ENCODE measurements at regions not wholly inside any gene's neighbourhood (a gene's known extent, or its start where the extent isn't known, plus 50 kb on each side); places are given as distances from the start of the nearest gene placed in this dataset.
"Not testable (repeated sequence)": the region's sequence is repeated elsewhere in the genome, so short reads cannot be mapped to it uniquely, and the experiment has no call there.

DNA sequence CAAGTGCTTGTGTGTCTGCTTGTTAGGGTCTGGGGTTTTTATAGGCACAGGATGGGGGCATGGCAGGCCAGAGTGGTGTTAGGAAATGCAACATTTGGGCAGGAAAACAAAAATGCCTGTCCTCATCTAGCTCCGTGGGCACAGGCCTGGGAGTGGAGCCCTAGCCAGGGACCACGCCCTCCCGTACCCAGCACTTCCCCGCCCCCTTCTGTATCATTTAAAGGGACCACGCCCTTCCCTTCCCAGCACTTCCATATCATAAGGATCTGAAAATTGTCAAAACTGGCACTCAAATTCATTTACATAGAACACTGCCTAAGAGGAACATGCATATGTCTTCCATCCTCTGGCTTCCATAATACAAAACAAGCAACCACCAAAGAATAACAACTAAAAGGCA lies 185.8 kb downstream of the B3GLCT start:
- DNase-seq (no peak), ATAC-seq (no peak)
- H3K27ac Mint-ChIP-seq = no peak overlapping the region
- H3K36me3 Mint-ChIP-seq = no peaks in the 10 kb centered on the region
- H3K4me3 Mint-ChIP-seq = no peak overlapping the region
- H3K27me3 Mint-ChIP-seq = peaks cover 0 to 6% (median 2%) of the 10 kb centered on the region in 5 donors
- POLR2A ChIA-PET = no interaction called here
- H3K4me1 Mint-ChIP-seq = no peaks in the 10 kb centered on the region
- peaks cover 0 to 4% (median 0%) of the 10 kb centered on the region in 9 donors for H3K9me3 Mint-ChIP-seq

DNA sequence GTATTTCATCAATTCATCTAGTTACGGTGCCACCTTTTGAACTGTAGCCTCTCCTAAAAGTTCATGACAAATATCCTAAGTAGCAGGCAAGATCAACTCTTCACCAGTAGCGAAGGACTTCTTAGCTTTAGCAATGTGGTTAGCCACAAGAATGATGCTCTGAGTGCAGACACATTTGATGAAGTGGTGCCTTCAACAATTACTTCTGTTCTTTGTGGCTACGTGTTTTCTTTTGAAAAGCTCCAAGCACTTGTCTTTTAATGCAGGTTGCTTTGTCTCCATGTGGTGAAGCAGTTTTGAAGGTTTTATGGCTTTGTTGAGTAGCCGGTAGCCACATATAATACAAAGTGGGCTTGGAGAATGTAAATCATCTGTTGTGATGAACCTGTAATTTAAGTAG lies 194.7 kb downstream of the B3GLCT start:
- POLR2A ChIA-PET = interaction anchor here (0.6 kb wide), 1 partner anchor 15 kb away, joined by 3 read pairs; no protein-coding TSS in a partner anchor
- Mint-ChIP-seq H3K4me1 (peaks cover 0 to 3% (median 0%) of the 10 kb centered on the region in 4 donors), H3K4me3 (no peak overlapping the region), H3K27ac (no peak overlapping the region), H3K36me3 (peaks cover 0 to 7% (median 0%) of the 10 kb centered on the region in 3 donors), H3K27me3 (no peaks in the 10 kb centered on the region), H3K9me3 (peaks cover 4 to 22% (median 13%) of the 10 kb centered on the region in 9 donors)
- no peak for ATAC-seq
- DNase-seq = no peak

DNA sequence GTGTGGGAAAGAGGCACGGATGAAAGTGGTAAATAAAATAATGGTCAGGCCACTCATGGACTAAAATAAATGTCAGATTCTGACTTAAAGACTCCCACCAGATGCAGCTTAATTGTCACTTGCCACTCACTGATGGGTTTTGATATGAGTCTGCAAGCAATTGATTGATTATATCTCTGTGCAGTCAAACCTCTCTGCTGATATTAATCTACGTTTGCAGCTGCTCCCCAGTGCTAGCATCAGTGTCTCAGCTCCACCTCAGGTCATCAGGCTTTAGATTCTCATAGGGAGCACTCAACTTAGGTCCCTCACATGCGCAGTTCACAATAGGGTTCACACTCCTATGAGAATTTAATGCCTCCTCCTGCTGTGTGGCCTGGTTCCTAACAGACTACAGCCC lies 195.3 kb downstream of the B3GLCT start:
- Mint-ChIP-seq H3K36me3 (peaks cover 0 to 12% (median 5%) of the 10 kb centered on the region in 3 donors), H3K4me3 (no peak overlapping the region), H3K27me3 (no peaks in the 10 kb centered on the region), H3K9me3 (peaks cover 9 to 28% (median 17%) of the 10 kb centered on the region in 9 donors), H3K4me1 (peaks cover 0 to 3% (median 0%) of the 10 kb centered on the region in 4 donors), H3K27ac (no peak overlapping the region)
- no peak for ATAC-seq
- POLR2A ChIA-PET = interaction anchor here (0.6 kb wide), 1 partner anchor 14 kb away, joined by 3 read pairs; no protein-coding TSS in a partner anchor
- DNase-seq = no peak

DNA sequence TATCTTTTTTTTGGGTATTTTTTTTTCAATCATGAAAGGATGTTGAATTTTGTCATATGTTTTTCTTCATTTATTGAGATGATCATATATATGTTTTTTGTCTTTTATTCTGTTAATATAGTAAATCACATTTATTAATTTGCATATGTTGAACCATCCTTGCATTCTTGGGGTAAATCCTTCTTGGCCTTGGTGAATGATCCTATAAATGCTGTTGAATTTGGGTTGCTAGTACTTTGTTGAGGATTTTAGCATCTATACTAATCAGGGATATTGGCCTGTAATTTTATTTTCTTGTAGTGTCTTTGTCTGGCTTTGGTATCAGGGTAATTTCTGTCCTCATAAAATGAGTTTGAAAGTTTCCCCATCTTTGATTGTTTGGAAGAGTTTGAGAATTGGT lies 199.9 kb downstream of the B3GLCT start:
- Mint-ChIP-seq H3K4me3 (no peak overlapping the region), H3K9me3 (peaks cover 12 to 44% (median 34%) of the 10 kb centered on the region in 9 donors), H3K4me1 (peaks cover 0 to 2% (median 0%) of the 10 kb centered on the region in 4 donors), H3K27me3 (no peaks in the 10 kb centered on the region), H3K27ac (no peak overlapping the region), H3K36me3 (peaks cover 0 to 16% (median 12%) of the 10 kb centered on the region in 3 donors)
- ATAC-seq = no peak
- DNase-seq = no peak
- POLR2A ChIA-PET = no interaction called here

DNA sequence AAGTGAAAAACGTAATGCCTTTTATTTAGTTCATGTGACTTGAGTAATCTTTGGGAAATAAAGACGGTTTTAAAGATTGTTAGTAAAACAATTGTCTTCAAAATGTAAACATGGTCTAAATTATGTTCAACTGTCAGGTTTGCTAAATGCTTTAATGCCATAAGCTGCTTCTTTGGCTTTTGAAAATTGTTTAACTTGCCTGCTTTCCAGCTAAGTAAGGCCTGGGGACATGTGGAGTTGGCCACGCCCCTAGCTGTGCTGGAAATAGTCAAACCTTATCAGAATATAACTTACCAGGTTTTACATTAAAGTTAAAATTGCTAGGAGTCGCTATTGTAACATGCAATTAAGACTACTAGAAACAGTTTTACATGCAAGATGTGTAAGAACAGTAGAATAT lies 203.9 kb downstream of the B3GLCT start:
- Mint-ChIP-seq H3K9me3 (peaks cover 12 to 34% (median 25%) of the 10 kb centered on the region in 9 donors), H3K27me3 (peaks cover 0 to 13% (median 0%) of the 10 kb centered on the region in 5 donors), H3K36me3 (peaks cover 0 to 16% (median 9%) of the 10 kb centered on the region in 3 donors)
- POLR2A ChIA-PET, H3K4me3 Mint-ChIP-seq, H3K27ac Mint-ChIP-seq, H3K4me1 Mint-ChIP-seq, ATAC-seq, DNase-seq: not testable (repeated sequence)

DNA sequence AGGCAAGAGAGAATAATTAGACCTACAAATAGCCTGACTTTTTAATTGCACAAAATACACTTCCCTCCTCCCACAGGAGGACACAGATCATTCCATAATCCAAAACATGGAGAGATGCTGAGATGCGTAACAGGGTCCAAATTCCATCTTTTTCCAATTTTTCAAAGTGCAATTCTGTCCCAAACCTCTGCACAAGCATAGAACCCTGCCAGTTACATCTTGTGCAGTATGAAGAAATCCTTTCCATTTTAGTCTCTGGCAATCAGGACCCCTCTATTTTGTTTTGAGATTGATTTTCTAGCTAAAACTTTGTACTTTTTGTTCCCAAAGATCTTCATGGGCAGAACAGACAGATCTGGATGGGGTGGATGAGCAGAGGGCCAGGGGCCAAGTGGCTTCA lies 209.2 kb downstream of the B3GLCT start:
- H3K27me3 Mint-ChIP-seq = peaks cover 0 to 20% (median 3%) of the 10 kb centered on the region in 5 donors
- H3K9me3 Mint-ChIP-seq = no peaks in the 10 kb centered on the region
- H3K27ac Mint-ChIP-seq = no peak overlapping the region
- no peak overlapping the region for H3K4me3 Mint-ChIP-seq
- no peaks in the 10 kb centered on the region for H3K4me1 Mint-ChIP-seq
- no peak for ATAC-seq
- no peaks in the 10 kb centered on the region for H3K36me3 Mint-ChIP-seq
- DNase-seq = no peak
- POLR2A ChIA-PET = interaction anchor here (0.6 kb wide), 1 partner anchor 14 kb away, joined by 3 read pairs; no protein-coding TSS in a partner anchor

DNA sequence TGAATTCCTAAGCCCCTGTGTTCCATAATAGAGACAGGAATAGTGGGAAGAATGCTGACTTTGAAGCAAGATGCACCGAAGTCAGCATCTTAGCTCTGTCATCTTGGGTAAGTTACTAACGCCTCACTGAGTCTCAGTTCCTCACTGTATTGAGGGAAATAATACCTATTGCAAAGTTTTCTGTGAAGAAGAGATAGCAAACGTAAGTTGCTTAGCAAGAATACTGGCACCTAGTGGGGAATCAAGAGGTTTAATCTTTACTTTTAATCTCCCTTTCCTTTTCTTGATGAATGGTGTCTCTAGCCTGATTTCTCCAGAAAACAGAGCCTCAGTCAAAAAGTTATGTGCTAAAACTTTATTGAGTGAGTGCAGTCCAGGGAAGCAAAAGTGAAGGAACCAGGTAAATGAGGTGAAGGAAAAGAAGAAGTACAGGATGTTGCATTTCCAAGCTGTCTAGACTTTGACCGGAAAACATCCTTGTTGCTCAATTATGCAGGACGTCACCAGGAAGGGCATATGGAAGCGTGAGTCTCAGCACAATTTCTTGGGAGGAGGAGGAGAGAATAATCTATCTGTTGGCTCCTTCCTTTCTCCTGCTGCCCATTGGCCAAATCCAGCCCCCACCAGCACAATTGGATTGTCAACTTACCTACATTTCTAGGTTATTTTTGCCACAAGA lies 210.0 kb downstream of the B3GLCT start:
- Mint-ChIP-seq H3K4me1 (no peaks in the 10 kb centered on the region), H3K27me3 (peaks cover 0 to 25% (median 4%) of the 10 kb centered on the region in 5 donors), H3K27ac (no peak overlapping the region), H3K36me3 (no peaks in the 10 kb centered on the region), H3K9me3 (no peaks in the 10 kb centered on the region), H3K4me3 (no peak overlapping the region)
- POLR2A ChIA-PET = interaction anchor here (0.6 kb wide), 1 partner anchor 15 kb away, joined by 3 read pairs; no protein-coding TSS in a partner anchor
- no peak for ATAC-seq
- DNase-seq = no peak

DNA sequence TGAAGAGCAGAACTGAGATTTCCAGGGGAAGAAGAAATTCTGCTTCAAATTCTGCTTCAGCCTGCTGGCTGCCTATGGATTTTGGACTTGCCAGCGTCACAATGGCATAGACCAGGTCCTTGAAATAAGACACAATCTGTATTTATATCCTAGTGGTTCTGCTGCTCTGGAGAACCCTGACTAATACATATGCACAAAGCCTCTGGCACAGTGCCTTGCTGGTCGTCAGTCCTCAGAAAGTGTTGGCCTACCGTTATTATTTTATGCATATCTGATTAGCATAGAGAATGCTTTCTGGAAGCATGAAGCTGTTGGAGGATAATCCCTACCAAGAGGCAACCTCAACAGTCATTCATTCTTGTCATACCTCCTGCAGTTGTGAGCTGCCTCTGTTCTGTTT lies 213.7 kb downstream of the B3GLCT start:
- Mint-ChIP-seq H3K27me3 (peaks cover 4 to 20% (median 7%) of the 10 kb centered on the region in 5 donors), H3K36me3 (no peaks in the 10 kb centered on the region), H3K4me1 (no peaks in the 10 kb centered on the region), H3K4me3 (no peak overlapping the region), H3K9me3 (no peaks in the 10 kb centered on the region), H3K27ac (no peak overlapping the region)
- ATAC-seq (no peak), DNase-seq (no peak)
- POLR2A ChIA-PET = no interaction called here

DNA sequence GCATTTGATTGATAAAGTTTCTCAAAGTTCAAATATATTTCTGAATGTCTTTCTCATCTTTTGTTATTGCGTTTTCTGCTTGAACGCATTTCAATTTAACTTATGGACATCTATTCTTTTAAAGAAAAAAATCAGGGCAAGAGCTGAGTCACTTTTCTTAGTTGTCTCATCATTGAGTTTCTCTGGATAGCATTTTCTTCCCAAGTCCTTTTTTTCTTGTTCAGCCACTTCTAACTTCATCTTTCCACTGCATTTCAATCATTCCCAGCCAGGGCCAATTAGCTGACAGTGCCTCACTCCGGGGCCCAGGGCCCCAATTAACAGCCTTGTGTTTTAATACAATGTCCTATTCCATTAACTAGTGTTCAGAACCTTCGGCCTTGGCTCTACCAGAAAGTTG lies 216.3 kb downstream of the B3GLCT start:
- H3K4me1 Mint-ChIP-seq = no peaks in the 10 kb centered on the region
- DNase-seq = no peak
- ATAC-seq = no peak
- peaks cover 7 to 25% (median 16%) of the 10 kb centered on the region in 5 donors for H3K27me3 Mint-ChIP-seq
- no peaks in the 10 kb centered on the region for H3K36me3 Mint-ChIP-seq
- H3K4me3 Mint-ChIP-seq = no peak overlapping the region
- H3K27ac Mint-ChIP-seq = no peak overlapping the region
- POLR2A ChIA-PET = no interaction called here
- no peaks in the 10 kb centered on the region for H3K9me3 Mint-ChIP-seq

DNA sequence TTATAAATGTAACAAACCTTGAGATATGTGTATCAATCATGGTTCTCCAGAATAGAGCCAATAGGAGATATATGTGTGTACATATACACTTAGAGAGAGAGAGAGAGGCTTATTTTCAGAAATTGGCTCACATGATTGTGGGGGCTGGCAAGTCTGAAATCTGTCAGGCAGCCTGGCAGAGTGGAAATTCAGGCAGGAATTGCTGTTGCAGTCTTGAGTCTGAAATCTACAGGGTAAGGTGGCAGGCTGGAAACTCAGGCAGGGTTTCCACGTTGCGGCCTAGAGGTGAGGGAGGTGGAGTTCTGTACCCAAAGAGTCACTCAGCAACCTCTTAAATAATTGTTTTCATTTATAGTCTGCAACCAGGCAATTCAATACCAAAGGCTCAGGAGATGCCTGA lies 218.4 kb downstream of the B3GLCT start:
- Mint-ChIP-seq H3K4me3 (no peak overlapping the region), H3K9me3 (no peaks in the 10 kb centered on the region), H3K27me3 (peaks cover 7 to 25% (median 19%) of the 10 kb centered on the region in 5 donors), H3K27ac (no peak overlapping the region), H3K4me1 (no peaks in the 10 kb centered on the region), H3K36me3 (no peaks in the 10 kb centered on the region)
- ATAC-seq = no peak
- DNase-seq = no peak
- POLR2A ChIA-PET = no interaction called here

DNA sequence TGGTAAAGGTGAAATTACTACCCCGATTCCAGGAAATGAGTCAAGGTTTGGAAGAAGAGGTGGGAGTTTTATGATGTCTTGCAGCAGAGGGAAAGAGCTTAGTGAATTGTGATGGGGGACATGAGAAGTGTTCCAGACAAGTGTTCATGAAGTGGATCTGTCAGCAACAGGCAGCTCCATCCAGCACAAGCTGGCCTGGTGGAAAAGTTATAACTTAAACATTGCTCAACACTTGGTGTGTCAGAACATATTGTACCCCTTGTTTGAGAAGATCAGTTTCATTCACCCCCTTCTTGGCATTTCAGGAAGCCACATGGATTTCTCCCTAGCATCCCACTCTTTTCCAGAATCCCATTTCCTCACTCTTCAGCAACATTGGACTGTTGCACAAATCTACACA lies 222.0 kb downstream of the B3GLCT start:
- Mint-ChIP-seq H3K27me3 (peaks cover 4 to 15% (median 13%) of the 10 kb centered on the region in 5 donors), H3K27ac (no peak overlapping the region), H3K9me3 (no peaks in the 10 kb centered on the region), H3K4me1 (peaks cover 0 to 4% (median 2%) of the 10 kb centered on the region in 4 donors), H3K36me3 (no peaks in the 10 kb centered on the region), H3K4me3 (no peak overlapping the region)
- ATAC-seq (no peak), DNase-seq (no peak)
- POLR2A ChIA-PET = no interaction called here

DNA sequence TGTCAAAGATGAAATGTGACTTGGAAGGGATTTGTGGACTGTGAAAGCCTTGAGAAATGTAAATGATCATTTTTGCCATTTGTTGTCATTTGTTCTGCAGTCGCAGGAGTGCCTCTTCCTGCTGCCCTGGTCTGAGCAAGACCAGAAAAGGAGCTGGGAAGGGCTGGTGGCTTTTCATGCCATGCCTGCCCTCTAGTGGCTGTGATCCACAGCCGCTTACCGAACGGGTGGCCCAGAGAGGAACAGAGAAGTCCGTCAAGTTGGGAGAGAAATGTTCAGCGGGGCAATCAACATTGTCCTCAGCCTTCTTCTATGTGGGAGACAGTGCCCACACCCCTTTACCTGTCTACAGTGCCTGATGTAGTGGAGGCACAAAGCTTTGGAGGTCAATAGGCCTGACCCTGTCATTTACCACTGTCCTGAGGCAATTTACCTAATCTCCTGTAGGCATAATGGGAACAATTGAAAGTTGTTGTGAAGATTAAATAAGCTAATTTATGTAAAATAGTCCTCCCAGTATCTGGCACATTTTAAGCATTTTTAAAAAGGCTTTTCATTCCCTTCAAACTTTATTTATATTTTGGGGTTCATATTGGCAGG lies 224.5 kb downstream of the B3GLCT start:
- no peak overlapping the region for H3K4me3 Mint-ChIP-seq
- H3K4me1 Mint-ChIP-seq = peaks cover 0 to 4% (median 2%) of the 10 kb centered on the region in 4 donors
- H3K27ac Mint-ChIP-seq = no peak overlapping the region
- no peaks in the 10 kb centered on the region for H3K36me3 Mint-ChIP-seq
- POLR2A ChIA-PET = no interaction called here
- DNase-seq (peak; percentile 4 to 65 (median 28)), ATAC-seq (peak; percentile 70)
- no peaks in the 10 kb centered on the region for H3K9me3 Mint-ChIP-seq
- H3K27me3 Mint-ChIP-seq = peaks cover 0 to 11% (median 10%) of the 10 kb centered on the region in 5 donors

DNA sequence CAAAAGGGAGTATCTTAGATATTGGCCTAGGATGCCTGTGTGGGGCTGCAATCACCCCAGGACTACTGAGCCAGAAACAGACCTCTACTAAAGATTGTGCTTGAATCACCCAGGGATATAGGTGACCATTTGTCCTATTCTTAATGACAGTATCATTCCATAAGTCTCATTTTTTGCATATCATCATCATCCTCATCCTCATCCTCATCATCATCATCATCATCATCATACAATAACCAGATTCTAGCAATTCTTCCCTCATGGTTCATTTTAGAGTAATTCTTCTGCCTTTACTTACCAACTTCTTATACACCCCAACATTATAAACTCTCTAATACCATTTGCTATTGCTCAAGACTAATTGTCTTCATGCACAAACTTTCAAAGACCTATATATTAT lies 226.6 kb downstream of the B3GLCT start:
- Mint-ChIP-seq H3K4me1 (peaks cover 0 to 4% (median 2%) of the 10 kb centered on the region in 4 donors), H3K36me3 (no peaks in the 10 kb centered on the region), H3K9me3 (no peaks in the 10 kb centered on the region), H3K27ac (no peak overlapping the region), H3K27me3 (peaks cover 3 to 13% (median 9%) of the 10 kb centered on the region in 5 donors), H3K4me3 (no peak overlapping the region)
- DNase-seq (no peak), ATAC-seq (no peak)
- POLR2A ChIA-PET = no interaction called here

Data from naive thymus-derived CD8-positive, alpha-beta T cell (primary cell).